Ishikawa (cell line): ENCODE measurements at regions not wholly inside any gene's neighbourhood (a gene's known extent, or its start where the extent isn't known, plus 50 kb on each side); places are given as distances from the start of the nearest gene placed in this dataset.

ENCODE experiments used
- CEBPB ChIP-seq: IDR thresholded peaks from 2 replicates; pipeline ENCODE4 v1.6.1; 2012
- CREB1 ChIP-seq: IDR thresholded peaks from 2 replicates; pipeline ENCODE4 v1.6.1; 2012; ENCODE audit warnings: low read depth
- EGR1 ChIP-seq: IDR thresholded peaks from 2 replicates; pipeline ENCODE4 v1.6.1; 2012
- EP300 ChIP-seq: IDR thresholded peaks from 2 replicates; pipeline ENCODE4 v1.6.1; 2012; ENCODE audit warnings: borderline replicate concordance
- FOXM1 ChIP-seq: IDR thresholded peaks from 2 replicates; pipeline ENCODE4 v1.6.1; 2012; ENCODE audit warnings: low read depth, borderline replicate concordance
- MAX ChIP-seq: IDR thresholded peaks from 2 replicates; pipeline ENCODE4 v1.6.1; 2012
- NFIC ChIP-seq: IDR thresholded peaks from 2 replicates; pipeline ENCODE4 v1.6.1; 2012
- RAD21 ChIP-seq: IDR thresholded peaks from 2 replicates; pipeline ENCODE4 v1.6.1; 2012; ENCODE audit warnings: low read depth
- REST ChIP-seq: IDR thresholded peaks from 2 replicates; pipeline ENCODE4 v1.6.1; 2012; ENCODE audit warnings: low read depth, mild to moderate bottlenecking
- TAF1 ChIP-seq: IDR thresholded peaks from 2 replicates; pipeline ENCODE4 v1.6.1; 2012; ENCODE audit warnings: low read depth, mild to moderate bottlenecking
- TCF12 ChIP-seq: IDR thresholded peaks from 2 replicates; pipeline ENCODE4 v1.6.1; 2012; ENCODE audit warnings: low read depth
- TEAD4 ChIP-seq: IDR thresholded peaks from 2 replicates; pipeline ENCODE4 v1.6.1; 2012
- USF1 ChIP-seq: IDR thresholded peaks from 2 replicates; pipeline ENCODE4 v1.6.1; 2012
- YY1 ChIP-seq: IDR thresholded peaks from 2 replicates; pipeline ENCODE4 v1.6.1; 2012; ENCODE audit warnings: low read depth
- ZBTB7A ChIP-seq: IDR thresholded peaks from 2 replicates; pipeline ENCODE4 v1.6.1; 2012; ENCODE audit warnings: low read depth

- no peak for TF ChIP-seq CREB1
- no peak for TF ChIP-seq CEBPB
- TF ChIP-seq RAD21, result no peak
- no peak for TF ChIP-seq ZBTB7A
- TF ChIP-seq NFIC, result no peak
- TF ChIP-seq TCF12, result no peak
- no peak for TF ChIP-seq EGR1
- TF ChIP-seq EP300, result no peak
- no peak for TF ChIP-seq REST
- TF ChIP-seq MAX, result no peak
- no peak for TF ChIP-seq FOXM1
- TF ChIP-seq USF1, result no peak
- no peak for TF ChIP-seq TEAD4
- no peak for TF ChIP-seq YY1
These were observed 199.5 kb downstream of the ADSS2 start for GRCh38 chr1:244252211-244252610.

GRCh38 chr1:244254467-244254866 is 197.2 kb downstream of the ADSS2 start:
- TF ChIP-seq MAX (no peak), CREB1 (no peak), TCF12 (no peak), REST (no peak), USF1 (no peak), CEBPB (no peak), NFIC (no peak)

GRCh38 chr1:244255426-244255965 is 196.2 kb downstream of the ADSS2 start:
- TF ChIP-seq REST, result no peak
- TF ChIP-seq ZBTB7A, result no peak
- TF ChIP-seq EGR1, result no peak
- no peak for TF ChIP-seq TCF12
- no peak for TF ChIP-seq FOXM1
- no peak for TF ChIP-seq EP300
- TF ChIP-seq USF1, result no peak
- TF ChIP-seq RAD21, result no peak
- no peak for TF ChIP-seq YY1
- no peak for TF ChIP-seq CREB1

GRCh38 chr1:244256086-244256676 is 195.5 kb downstream of the ADSS2 start:
- no peak for TF ChIP-seq TCF12
- TF ChIP-seq FOXM1, result no peak
- no peak for TF ChIP-seq TAF1

- TF ChIP-seq YY1 (no peak), ZBTB7A (no peak), TAF1 (no peak), REST (no peak), TEAD4 (no peak), MAX (no peak), EGR1 (no peak), TCF12 (no peak), CEBPB (no peak), USF1 (no peak), CREB1 (no peak), RAD21 (no peak), EP300 (no peak), NFIC (no peak), FOXM1 (no peak)
These were observed 187.5 kb downstream of the ADSS2 start for GRCh38 chr1:244264163-244264562.
